CD1c-positive myeloid dendritic cell (primary cell): ENCODE measurements at regions not wholly inside any gene's neighbourhood (a gene's known extent, or its start where the extent isn't known, plus 50 kb on each side); places are given as distances from the start of the nearest gene placed in this dataset.

Experiments used
- DNase-seq: peaks from one replicate; pipeline ENCODE4 v3.0.0-alpha.2; 2016; ENCODE audit errors: extremely low spot score

- no peak for DNase-seq
Observed at GRCh38 chr7:26513948-26514347, 222.3 kb downstream of the SNX10 start.

- no peak for DNase-seq
Observed at GRCh38 chr7:26514633-26515032, 223.0 kb downstream of the SNX10 start.

GRCh38 chr7:26515314-26515842 lies 223.7 kb downstream of the SNX10 start:
- no peak for DNase-seq

GRCh38 chr7:26520483-26520882 lies 228.8 kb downstream of the SNX10 start:
- DNase-seq, result no peak

- no peak for DNase-seq
Observed at GRCh38 chr7:26522633-26523032, 231.0 kb downstream of the SNX10 start.

GRCh38 chr7:26525398-26526264 lies 234.0 kb downstream of the SNX10 start:
- peak; percentile 11 for DNase-seq

- no peak for DNase-seq
Observed at GRCh38 chr7:26526265-26526587, 234.6 kb downstream of the SNX10 start.

- DNase-seq, result no peak
Observed at GRCh38 chr7:26531926-26532325, 240.3 kb downstream of the SNX10 start.

- no peak for DNase-seq
Observed at GRCh38 chr7:26532471-26532870, 240.8 kb downstream of the SNX10 start.

GRCh38 chr7:26533217-26533616 lies 241.6 kb downstream of the SNX10 start:
- DNase-seq, result no peak

GRCh38 chr7:26534649-26535482 lies 243.2 kb downstream of the SNX10 start:
- no peak for DNase-seq

- no peak for DNase-seq
Observed at GRCh38 chr7:26535483-26536007, 243.9 kb downstream of the SNX10 start.

GRCh38 chr7:26538216-26538615 lies 246.6 kb downstream of the SNX10 start:
- DNase-seq, result no peak

- DNase-seq, result no peak
Observed at GRCh38 chr7:26538689-26539088, 247.0 kb downstream of the SNX10 start.

- no peak for DNase-seq
Observed at GRCh38 chr7:26543340-26543739, 251.7 kb downstream of the SNX10 start.

- no peak for DNase-seq
Observed at GRCh38 chr7:26543951-26544350, 252.3 kb downstream of the SNX10 start.

GRCh38 chr7:26546508-26547053 lies 254.9 kb downstream of the SNX10 start:
- DNase-seq, result no peak

GRCh38 chr7:26547156-26547555 lies 255.5 kb downstream of the SNX10 start:
- no peak for DNase-seq

- no peak for DNase-seq
Observed at GRCh38 chr7:26549281-26549944, 257.8 kb downstream of the SNX10 start.

- no peak for DNase-seq
Observed at GRCh38 chr7:26550492-26550891, 258.8 kb downstream of the SNX10 start.

- DNase-seq, result no peak
Observed at GRCh38 chr7:26551740-26552139, 260.1 kb downstream of the SNX10 start.

- no peak for DNase-seq
Observed at GRCh38 chr7:26553128-26553527, 261.5 kb downstream of the SNX10 start.
